ENCODE measurements at regions not wholly inside any gene's neighbourhood (a gene's known extent, or its start where the extent isn't known, plus 50 kb on each side); places are given as distances from the start of the nearest gene placed in this dataset.

GRCh38 chr5:86354664-86355063 is 263.1 kb upstream of the COX7C start (continued):
- TF ChIP-seq ZBTB40 (IDR thresholded peaks at IDR 0.05; ENCODE audit: borderline replicate concordance) (no peak), SKIL (IDR thresholded peaks at IDR 0.05; ENCODE audit: low read depth, poor library complexity, severe bottlenecking) (no peak), EP300 (IDR thresholded peaks at IDR 0.05; ENCODE audit: borderline replicate concordance in 1 of 2, control insufficient read depth in 1 of 2, low read depth in 2 of 2, low read length in 2 of 2) (peak; percentile 55 to 72; a peak in 2 of 4 replicates), MAX (IDR thresholded peaks at IDR 0.05; ENCODE audit: low read depth, low read length) (no peak), NRF1 (conservative IDR thresholded peaks at IDR 0.05; ENCODE audit: low read depth, low read length) (no peak), BRCA1 (IDR thresholded peaks at IDR 0.05; ENCODE audit: low read depth, low read length) (no peak), HCFC1 (IDR thresholded peaks at IDR 0.05; ENCODE audit: low read length) (no peak), ZNF207 (IDR thresholded peaks at IDR 0.05; ENCODE audit: borderline replicate concordance) (no peak), NR2C2 (IDR thresholded peaks at IDR 0.05; ENCODE audit: borderline replicate concordance, control insufficient read depth, insufficient read length, low read depth) (no peak), SREBF1 (IDR thresholded peaks at IDR 0.05; ENCODE audit: low read length) (no peak), NFYA (IDR thresholded peaks at IDR 0.05; ENCODE audit: borderline replicate concordance, low read depth, low read length) (no peak), SMAD1 (IDR thresholded peaks at IDR 0.05; ENCODE audit: low read depth, partially characterized antibody) (no peak), ATF7 (IDR thresholded peaks at IDR 0.05; ENCODE audit: low read depth) (peak; percentile 96), ZNF687 (IDR thresholded peaks at IDR 0.05) (no peak), NBN (IDR thresholded peaks at IDR 0.05) (no peak), CBX5 (IDR thresholded peaks at IDR 0.05; ENCODE audit: low read depth) (no peak), USF1 (IDR thresholded peaks at IDR 0.05; ENCODE audit: borderline replicate concordance, extremely low read length, insufficient read depth, low read depth, low read length) (no peak), GABPA (IDR thresholded peaks at IDR 0.05; ENCODE audit: low read depth) (no peak; the same call in 1 of the 2 replicates), ZNF24 (IDR thresholded peaks at IDR 0.05) (peak; percentile 60; the same call in 1 of the 2 replicates), BMI1 (IDR thresholded peaks at IDR 0.05; ENCODE audit: borderline replicate concordance) (peak; percentile 52; the same call in 1 of the 2 replicates)
